ENCODE measurements at regions not wholly inside any gene's neighbourhood (a gene's known extent, or its start where the extent isn't known, plus 50 kb on each side); places are given as distances from the start of the nearest gene placed in this dataset.

- H3K27me3 Mint-ChIP-seq (ENCODE audit: low read depth) = no peaks in the 10 kb centered on the region
- peaks cover 8% of the 10 kb centered on the region for H3K9me3 Mint-ChIP-seq
- CTCF ChIA-PET = interaction anchor here (1.1 to 3.4 kb wide), 2 partner anchors 11 to 12 kb away, joined by 5 to 42 read pairs; no protein-coding TSS in a partner anchor
- peaks cover 20% of the 10 kb centered on the region for H3K4me1 Mint-ChIP-seq
- ATAC-seq (no peak), DNase-seq (ENCODE audit: low spot score) (no peak)
- no peak overlapping the region for H3K4me3 Mint-ChIP-seq
- TF ChIP-seq, protein P1, sequence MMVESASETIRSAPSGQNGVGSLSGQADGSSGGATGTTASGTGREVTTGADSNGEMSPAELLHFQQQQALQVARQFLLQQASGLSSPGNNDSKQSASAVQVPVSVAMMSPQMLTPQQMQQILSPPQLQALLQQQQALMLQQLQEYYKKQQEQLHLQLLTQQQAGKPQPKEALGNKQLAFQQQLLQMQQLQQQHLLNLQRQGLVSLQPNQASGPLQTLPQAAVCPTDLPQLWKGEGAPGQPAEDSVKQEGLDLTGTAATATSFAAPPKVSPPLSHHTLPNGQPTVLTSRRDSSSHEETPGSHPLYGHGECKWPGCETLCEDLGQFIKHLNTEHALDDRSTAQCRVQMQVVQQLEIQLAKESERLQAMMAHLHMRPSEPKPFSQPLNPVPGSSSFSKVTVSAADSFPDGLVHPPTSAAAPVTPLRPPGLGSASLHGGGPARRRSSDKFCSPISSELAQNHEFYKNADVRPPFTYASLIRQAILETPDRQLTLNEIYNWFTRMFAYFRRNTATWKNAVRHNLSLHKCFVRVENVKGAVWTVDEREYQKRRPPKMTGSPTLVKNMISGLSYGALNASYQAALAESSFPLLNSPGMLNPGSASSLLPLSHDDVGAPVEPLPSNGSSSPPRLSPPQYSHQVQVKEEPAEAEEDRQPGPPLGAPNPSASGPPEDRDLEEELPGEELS (CRISPR knock-in tag; IDR thresholded peaks at IDR 0.05) = no peak
- TF ChIP-seq ZSCAN18 (CRISPR knock-in tag; IDR thresholded peaks at IDR 0.05) = no peak
- TF ChIP-seq SMAD3 (CRISPR knock-in tag; IDR thresholded peaks at IDR 0.05; ENCODE audit: borderline replicate concordance) = no peak
- TF ChIP-seq CBFB (CRISPR knock-in tag; IDR thresholded peaks at IDR 0.05; ENCODE audit: low read depth) = no peak
- TF ChIP-seq CREB1 (CRISPR knock-in tag; IDR thresholded peaks at IDR 0.05) = no peak
- no peak for TF ChIP-seq ZNF423 (CRISPR knock-in tag; IDR thresholded peaks at IDR 0.05)
- H3K36me3 Mint-ChIP-seq = peaks cover 8% of the 10 kb centered on the region
- H3K27ac Mint-ChIP-seq = no peak overlapping the region; the same call in 1 of the 2 replicates
- POLR2A ChIA-PET = no interaction called here
Measured at GRCh38 chr12:111287125-111287900, 81.6 kb downstream of the PHETA1 start.

DNA sequence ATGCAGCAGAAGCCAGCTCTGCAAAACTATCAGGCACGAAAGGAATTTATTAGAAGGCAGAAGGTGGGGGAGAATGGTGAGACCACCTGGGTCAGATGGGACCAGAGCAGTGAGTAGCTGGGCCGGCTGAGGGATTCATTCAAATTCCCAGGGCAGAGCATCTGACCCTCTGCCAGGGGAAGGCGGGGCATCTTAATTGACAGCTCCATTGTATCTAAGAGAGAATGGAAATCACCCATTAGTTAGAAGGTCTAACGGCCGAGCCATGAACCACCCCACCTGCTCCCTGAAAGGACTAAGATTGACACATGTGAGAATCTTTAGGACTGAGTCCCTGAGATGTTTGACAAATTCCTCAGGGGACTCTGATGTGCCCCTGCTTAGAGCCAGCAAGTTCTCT, 83.7 kb downstream of the PHETA1 start:
- ChIA-PET CTCF (interaction anchor here (0.6 to 3.4 kb wide), 7 partner anchors 10 to 261 kb away, joined by 3 to 42 read pairs (median 8); no protein-coding TSS in a partner anchor), POLR2A (interaction anchor here (0.5 to 1.2 kb wide), 2 partner anchors 14 to 50 kb away, joined by 3 to 4 read pairs; no protein-coding TSS in a partner anchor)
- H3K27me3 Mint-ChIP-seq (ENCODE audit: low read depth) = no peaks in the 10 kb centered on the region
- no peak overlapping the region for H3K4me3 Mint-ChIP-seq
- H3K27ac Mint-ChIP-seq = peak overlapping the region; percentile 3; the same call in 1 of the 2 replicates
- H3K36me3 Mint-ChIP-seq = peaks cover 8% of the 10 kb centered on the region
- TF ChIP-seq ZNF671 (CRISPR knock-in tag; IDR thresholded peaks at IDR 0.05) = no peak
- no peak for TF ChIP-seq KAT7 (CRISPR knock-in tag; IDR thresholded peaks at IDR 0.05; ENCODE audit: borderline replicate concordance)
- DNase-seq (ENCODE audit: low spot score) (peak; percentile 46), ATAC-seq (peak; percentile 78)
- H3K9me3 Mint-ChIP-seq = peaks cover 12% of the 10 kb centered on the region
- peaks cover 20% of the 10 kb centered on the region for H3K4me1 Mint-ChIP-seq

- TF ChIP-seq AFF4 (CRISPR knock-in tag; IDR thresholded peaks at IDR 0.05; ENCODE audit: borderline replicate concordance) (no peak), ETV6 (CRISPR knock-in tag; IDR thresholded peaks at IDR 0.05) (peak; percentile 64; the same call in 1 of the 2 replicates), ZNF423 (CRISPR knock-in tag; IDR thresholded peaks at IDR 0.05) (peak; percentile 93)
- ATAC-seq (peak; percentile 32), DNase-seq (ENCODE audit: low spot score) (no peak)
- H3K36me3 Mint-ChIP-seq = peaks cover 8% of the 10 kb centered on the region
- ChIA-PET POLR2A (interaction anchor here (1.2 kb wide), 1 partner anchor 13 kb away, joined by 3 read pairs; no protein-coding TSS in a partner anchor), CTCF (interaction anchor here (0.6 to 3.4 kb wide), 7 partner anchors 10 to 261 kb away, joined by 3 to 42 read pairs (median 8); no protein-coding TSS in a partner anchor)
- H3K4me3 Mint-ChIP-seq = no peak overlapping the region
- H3K27ac Mint-ChIP-seq = peak overlapping the region; percentile 80
- peaks cover 20% of the 10 kb centered on the region for H3K4me1 Mint-ChIP-seq
- peaks cover 12% of the 10 kb centered on the region for H3K9me3 Mint-ChIP-seq
- no peaks in the 10 kb centered on the region for H3K27me3 Mint-ChIP-seq (ENCODE audit: low read depth)
Measured at GRCh38 chr12:111284709-111285108, 84.2 kb downstream of the PHETA1 start.
